Hepatocyte (in vitro differentiated cells): ENCODE measurements at regions not wholly inside any gene's neighbourhood (a gene's known extent, or its start where the extent isn't known, plus 50 kb on each side); places are given as distances from the start of the nearest gene placed in this dataset.

Experiments
- DNase-seq: peaks from one replicate; pipeline ENCODE4 v3.0.0-alpha.2; 2016; ENCODE audit warnings: low spot score
- H2AFZ ChIP-seq: fragments of 200-600 bp; sonication (generic); 2 replicates; pipeline ENCODE4 v1.6.0; 2016; ENCODE audit warnings: antibody characterized with exemption, mild to moderate bottlenecking
- H3K27ac ChIP-seq: fragments of 200-600 bp; sonication (generic); 2 replicates; pipeline ENCODE4 v1.5.1; 2016; ENCODE audit warnings: mild to moderate bottlenecking
- H3K27me3 ChIP-seq: fragments of 200-600 bp; sonication (generic); 2 replicates; pipeline ENCODE4 v1.6.1; 2016
- H3K36me3 ChIP-seq: fragments of 200-600 bp; sonication (generic); replicated peaks from 2 replicates; pipeline ENCODE4 v1.5.1; 2016; ENCODE audit warnings: low read depth; ENCODE audit not compliant: insufficient read depth
- H3K4me1 ChIP-seq: fragments of 200-600 bp; sonication (generic); 2 replicates; pipeline ENCODE4 v1.5.1; 2016; ENCODE audit warnings: mild to moderate bottlenecking, moderate library complexity; ENCODE audit not compliant: insufficient read depth
- H3K4me2 ChIP-seq: fragments of 200-600 bp; sonication (generic); 2 replicates; pipeline ENCODE4 v1.6.0; 2016
- H3K4me3 ChIP-seq: fragments of 200-600 bp; sonication (generic); 2 replicates; pipeline ENCODE4 v1.5.1; 2016; ENCODE audit warnings: mild to moderate bottlenecking
- H3K79me2 ChIP-seq: fragments of 200-600 bp; sonication (generic); 2 replicates; pipeline ENCODE4 v1.6.0; 2017; ENCODE audit warnings: mild to moderate bottlenecking
- H3K9me2 ChIP-seq: fragments of 200-600 bp; sonication (generic); replicated peaks from 2 replicates; pipeline ENCODE4 v1.6.0; 2017; ENCODE audit warnings: mild to moderate bottlenecking; ENCODE audit not compliant: insufficient read depth
- H3K9me3 ChIP-seq: fragments of 200-600 bp; sonication (generic); 2 replicates; pipeline ENCODE4 v1.5.1; 2016; ENCODE audit warnings: low read depth, mild to moderate bottlenecking
- H4K20me1 ChIP-seq: fragments of 200-600 bp; sonication (generic); 2 replicates; pipeline ENCODE4 v1.6.0; 2016; ENCODE audit warnings: mild to moderate bottlenecking; ENCODE audit not compliant: insufficient read depth, poor library complexity, severe bottlenecking
- EZH2 ChIP-seq: fragments of 200-600 bp; sonication (generic); IDR thresholded peaks from 2 replicates; pipeline ENCODE4 v1.6.1; 2016; ENCODE audit warnings: antibody characterized with exemption, mild to moderate bottlenecking, borderline replicate concordance
- EZH2phosphoT487 ChIP-seq: fragments of 200-600 bp; sonication (generic); IDR thresholded peaks from one replicate; pipeline ENCODE4 v1.6.1; 2018; ENCODE audit warnings: antibody characterized with exemption, mild to moderate bottlenecking, low read depth, moderate library complexity; ENCODE audit not compliant: unreplicated experiment, severe bottlenecking
- WGBS: methylation state at CpG from one replicate; pipeline ENCODE4 v1.1.6; 2016; ENCODE audit warnings: low lambda C conversion rate; ENCODE audit errors: missing lambda C conversion rate; 5-methylcytosine and 5-hydroxymethylcytosine counted together
- TF ChIP-seq, protein P1 (sequence below): fragments of 200-600 bp; sonication (generic); IDR thresholded peaks from 2 replicates; pipeline ENCODE4 v1.5.1; 2016; ENCODE audit warnings: antibody characterized with exemption, mild to moderate bottlenecking; ENCODE audit not compliant: poor library complexity

- WGBS = 81% methylated on average over 9 of the region's 9 CpGs
- Histone ChIP-seq H3K9me2 (no peaks in the 10 kb centered on the region), H3K4me3 (no peak overlapping the region), H2AFZ (no peak overlapping the region), H3K27me3 (no peaks in the 10 kb centered on the region), H3K4me1 (peaks cover 45% of the 10 kb centered on the region), H3K36me3 (no peaks in the 10 kb centered on the region), H4K20me1 (no peaks in the 10 kb centered on the region), H3K27ac (no peak overlapping the region), H3K4me2 (no peak overlapping the region), H3K79me2 (no peaks in the 10 kb centered on the region), H3K9me3 (no peaks in the 10 kb centered on the region)
- no peak for TF ChIP-seq EZH2phosphoT487
- TF ChIP-seq, protein P1, sequence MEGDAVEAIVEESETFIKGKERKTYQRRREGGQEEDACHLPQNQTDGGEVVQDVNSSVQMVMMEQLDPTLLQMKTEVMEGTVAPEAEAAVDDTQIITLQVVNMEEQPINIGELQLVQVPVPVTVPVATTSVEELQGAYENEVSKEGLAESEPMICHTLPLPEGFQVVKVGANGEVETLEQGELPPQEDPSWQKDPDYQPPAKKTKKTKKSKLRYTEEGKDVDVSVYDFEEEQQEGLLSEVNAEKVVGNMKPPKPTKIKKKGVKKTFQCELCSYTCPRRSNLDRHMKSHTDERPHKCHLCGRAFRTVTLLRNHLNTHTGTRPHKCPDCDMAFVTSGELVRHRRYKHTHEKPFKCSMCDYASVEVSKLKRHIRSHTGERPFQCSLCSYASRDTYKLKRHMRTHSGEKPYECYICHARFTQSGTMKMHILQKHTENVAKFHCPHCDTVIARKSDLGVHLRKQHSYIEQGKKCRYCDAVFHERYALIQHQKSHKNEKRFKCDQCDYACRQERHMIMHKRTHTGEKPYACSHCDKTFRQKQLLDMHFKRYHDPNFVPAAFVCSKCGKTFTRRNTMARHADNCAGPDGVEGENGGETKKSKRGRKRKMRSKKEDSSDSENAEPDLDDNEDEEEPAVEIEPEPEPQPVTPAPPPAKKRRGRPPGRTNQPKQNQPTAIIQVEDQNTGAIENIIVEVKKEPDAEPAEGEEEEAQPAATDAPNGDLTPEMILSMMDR = no peak
- no peak for TF ChIP-seq EZH2
- DNase-seq = no peak
These were observed 96.7 kb downstream of the AREG start for GRCh38 chr4:74541667-74542066.

GRCh38 chr4:74543231-74543781, 98.4 kb downstream of the AREG start:
- no peak overlapping the region for H2AFZ ChIP-seq
- H3K27ac ChIP-seq = peak overlapping the region; percentile 79
- H3K4me1 ChIP-seq = peaks cover 43% of the 10 kb centered on the region
- H3K4me2 ChIP-seq = peak overlapping the region; percentile 14
- H3K9me3 ChIP-seq = no peaks in the 10 kb centered on the region
- no peaks in the 10 kb centered on the region for H3K27me3 ChIP-seq
- 41% methylated on average over 3 of the region's 3 CpGs for WGBS
- H3K4me3 ChIP-seq = no peak overlapping the region
- TF ChIP-seq EZH2 (no peak), EZH2phosphoT487 (no peak)
- TF ChIP-seq, protein P1 = no peak
- H3K36me3 ChIP-seq = no peaks in the 10 kb centered on the region
- H4K20me1 ChIP-seq = no peaks in the 10 kb centered on the region
- no peaks in the 10 kb centered on the region for H3K79me2 ChIP-seq
- peak; percentile 56 for DNase-seq
- H3K9me2 ChIP-seq = no peaks in the 10 kb centered on the region

- Histone ChIP-seq H4K20me1 (no peaks in the 10 kb centered on the region), H3K36me3 (no peaks in the 10 kb centered on the region), H3K9me2 (no peaks in the 10 kb centered on the region), H3K79me2 (no peaks in the 10 kb centered on the region), H3K4me2 (peak overlapping the region; percentile 14), H3K4me1 (peaks cover 37% of the 10 kb centered on the region), H3K27me3 (no peaks in the 10 kb centered on the region), H3K4me3 (no peak overlapping the region), H3K9me3 (no peaks in the 10 kb centered on the region), H3K27ac (peak overlapping the region; percentile 79), H2AFZ (no peak overlapping the region)
- TF ChIP-seq, protein P1 = no peak
- no peak for TF ChIP-seq EZH2phosphoT487
- TF ChIP-seq EZH2 = no peak
- WGBS = 48% methylated on average over 2 of the region's 2 CpGs
- peak; percentile 16 for DNase-seq
These were observed 99.0 kb downstream of the AREG start for GRCh38 chr4:74543983-74544382.
